ENCODE measurements at regions not wholly inside any gene's neighbourhood (a gene's known extent, or its start where the extent isn't known, plus 50 kb on each side); places are given as distances from the start of the nearest gene placed in this dataset.

GRCh38 chr1:234748066-234748465 is 138.1 kb upstream of the IRF2BP2 start:
- Mint-ChIP-seq H3K9me3 (no peaks in the 10 kb centered on the region), H3K4me1 (no peaks in the 10 kb centered on the region), H3K36me3 (no peaks in the 10 kb centered on the region), H3K4me3 (no peak overlapping the region), H3K27ac (no peak overlapping the region)
- DNase-seq (ENCODE audit: low spot score in 2 of 2) (no peak), ATAC-seq (no peak)

- no peak overlapping the region for H3K27ac Mint-ChIP-seq
- no peaks in the 10 kb centered on the region for H3K4me1 Mint-ChIP-seq
- H3K9me3 Mint-ChIP-seq, result no peaks in the 10 kb centered on the region
- H3K36me3 Mint-ChIP-seq, result no peaks in the 10 kb centered on the region
- DNase-seq (ENCODE audit: low spot score in 2 of 2) (no peak), ATAC-seq (no peak)
- no peak overlapping the region for H3K4me3 Mint-ChIP-seq
Observed at GRCh38 chr1:234746798-234747196, 136.8 kb upstream of the IRF2BP2 start.

- Mint-ChIP-seq H3K27ac (no peak overlapping the region), H3K4me1 (no peaks in the 10 kb centered on the region), H3K9me3 (no peaks in the 10 kb centered on the region), H3K36me3 (no peaks in the 10 kb centered on the region), H3K4me3 (no peak overlapping the region)
- DNase-seq (ENCODE audit: low spot score in 2 of 2), result no peak
- ATAC-seq, result no peak
Observed at GRCh38 chr1:234745844-234746797, 136.1 kb upstream of the IRF2BP2 start.

- no peaks in the 10 kb centered on the region for H3K4me1 Mint-ChIP-seq
- no peak overlapping the region for H3K4me3 Mint-ChIP-seq
- no peak for DNase-seq (ENCODE audit: low spot score in 2 of 2)
- H3K36me3 Mint-ChIP-seq, result no peaks in the 10 kb centered on the region
- ATAC-seq, result no peak
- no peak overlapping the region for H3K27ac Mint-ChIP-seq
- no peaks in the 10 kb centered on the region for H3K9me3 Mint-ChIP-seq
Observed at GRCh38 chr1:234745276-234745675, 135.3 kb upstream of the IRF2BP2 start.

GRCh38 chr1:234743791-234744611 is 134.0 kb upstream of the IRF2BP2 start:
- no peak overlapping the region for H3K27ac Mint-ChIP-seq
- no peak for ATAC-seq
- H3K4me3 Mint-ChIP-seq, result no peak overlapping the region
- DNase-seq (ENCODE audit: low spot score in 2 of 2), result no peak
- no peaks in the 10 kb centered on the region for H3K36me3 Mint-ChIP-seq
- no peaks in the 10 kb centered on the region for H3K4me1 Mint-ChIP-seq
- H3K9me3 Mint-ChIP-seq, result no peaks in the 10 kb centered on the region

GRCh38 chr1:234742622-234743021 is 132.6 kb upstream of the IRF2BP2 start:
- DNase-seq (ENCODE audit: low spot score in 2 of 2) (no peak), ATAC-seq (no peak)
- H3K27ac Mint-ChIP-seq, result no peak overlapping the region
- no peaks in the 10 kb centered on the region for H3K4me1 Mint-ChIP-seq
- no peaks in the 10 kb centered on the region for H3K36me3 Mint-ChIP-seq
- no peak overlapping the region for H3K4me3 Mint-ChIP-seq
- H3K9me3 Mint-ChIP-seq, result no peaks in the 10 kb centered on the region

- no peaks in the 10 kb centered on the region for H3K9me3 Mint-ChIP-seq
- DNase-seq (ENCODE audit: low spot score in 2 of 2) (no peak), ATAC-seq (no peak)
- H3K36me3 Mint-ChIP-seq, result no peaks in the 10 kb centered on the region
- no peak overlapping the region for H3K4me3 Mint-ChIP-seq
- peak overlapping the region; percentile 48 for H3K27ac Mint-ChIP-seq
- H3K4me1 Mint-ChIP-seq, result peaks cover 10% of the 10 kb centered on the region
Observed at GRCh38 chr1:234737967-234738314, 128.0 kb upstream of the IRF2BP2 start.

- peak overlapping the region; percentile 17 for H3K27ac Mint-ChIP-seq
- no peak for DNase-seq (ENCODE audit: low spot score in 2 of 2)
- H3K9me3 Mint-ChIP-seq, result no peaks in the 10 kb centered on the region
- no peak for ATAC-seq
- peaks cover 30% of the 10 kb centered on the region for H3K4me1 Mint-ChIP-seq
- no peak overlapping the region for H3K4me3 Mint-ChIP-seq
- H3K36me3 Mint-ChIP-seq, result peaks cover 8% of the 10 kb centered on the region
Observed at GRCh38 chr1:234735916-234736315, 125.9 kb upstream of the IRF2BP2 start.

GRCh38 chr1:234735476-234735875 is 125.5 kb upstream of the IRF2BP2 start:
- Mint-ChIP-seq H3K4me1 (peaks cover 34% of the 10 kb centered on the region), H3K9me3 (no peaks in the 10 kb centered on the region), H3K4me3 (no peak overlapping the region), H3K36me3 (peaks cover 10% of the 10 kb centered on the region), H3K27ac (no peak overlapping the region)
- ATAC-seq (no peak), DNase-seq (ENCODE audit: low spot score in 2 of 2) (no peak)

GRCh38 chr1:234734869-234735268 is 124.9 kb upstream of the IRF2BP2 start:
- Mint-ChIP-seq H3K4me1 (peaks cover 40% of the 10 kb centered on the region), H3K36me3 (peaks cover 10% of the 10 kb centered on the region), H3K9me3 (no peaks in the 10 kb centered on the region), H3K27ac (no peak overlapping the region), H3K4me3 (no peak overlapping the region)
- DNase-seq (ENCODE audit: low spot score in 2 of 2), result no peak
- no peak for ATAC-seq

- Mint-ChIP-seq H3K9me3 (no peaks in the 10 kb centered on the region), H3K36me3 (peaks cover 10% of the 10 kb centered on the region), H3K27ac (no peak overlapping the region), H3K4me1 (peaks cover 45% of the 10 kb centered on the region), H3K4me3 (no peak overlapping the region)
- DNase-seq (ENCODE audit: low spot score in 2 of 2), result no peak
- no peak for ATAC-seq
Observed at GRCh38 chr1:234734412-234734835, 124.4 kb upstream of the IRF2BP2 start.

GRCh38 chr1:234733427-234733826 is 123.4 kb upstream of the IRF2BP2 start:
- DNase-seq (ENCODE audit: low spot score in 2 of 2), result no peak
- no peak overlapping the region for H3K27ac Mint-ChIP-seq

GRCh38 chr1:234732671-234733390 is 122.9 kb upstream of the IRF2BP2 start:
- Mint-ChIP-seq H3K27ac (peak overlapping the region; percentile 95), H3K36me3 (peaks cover 10% of the 10 kb centered on the region), H3K9me3 (no peaks in the 10 kb centered on the region), H3K4me1 (peaks cover 56% of the 10 kb centered on the region), H3K4me3 (no peak overlapping the region)
- ATAC-seq (no peak), DNase-seq (ENCODE audit: low spot score in 2 of 2) (no peak)

More at GRCh38 chr1:234733427-234733826, 123.4 kb upstream of the IRF2BP2 start:
- no peak overlapping the region for H3K4me3 Mint-ChIP-seq
- H3K36me3 Mint-ChIP-seq, result peaks cover 10% of the 10 kb centered on the region
- peaks cover 50% of the 10 kb centered on the region for H3K4me1 Mint-ChIP-seq
- no peak for ATAC-seq
- H3K9me3 Mint-ChIP-seq, result no peaks in the 10 kb centered on the region

- Mint-ChIP-seq H3K4me3 (peak overlapping the region; percentile 50), H3K4me1 (peaks cover 61% of the 10 kb centered on the region), H3K27ac (peak overlapping the region; percentile 95), H3K36me3 (peaks cover 10% of the 10 kb centered on the region), H3K9me3 (no peaks in the 10 kb centered on the region)
- DNase-seq (ENCODE audit: low spot score in 2 of 2) (no peak), ATAC-seq (no peak)
Observed at GRCh38 chr1:234732260-234732659, 122.3 kb upstream of the IRF2BP2 start.

GRCh38 chr1:234731569-234732085 is 121.6 kb upstream of the IRF2BP2 start:
- Mint-ChIP-seq H3K4me1 (peaks cover 66% of the 10 kb centered on the region), H3K27ac (peak overlapping the region; percentile 95), H3K9me3 (no peaks in the 10 kb centered on the region), H3K36me3 (peaks cover 10% of the 10 kb centered on the region), H3K4me3 (peak overlapping the region; percentile 50)
- ATAC-seq (peak; percentile 53), DNase-seq (ENCODE audit: low spot score in 2 of 2) (peak in 1 of 2 donors; percentile 60)

Data from stimulated activated effector memory CD8-positive, alpha-beta T cell treated with anti-CD3 and anti-CD28 coated beads, Interleukin-12 subunit alpha, Interleukin-12 subunit beta, amount 100 ng/mL, for 72 hours (primary cell).